HK-2 (cell line): ENCODE measurements at regions not wholly inside any gene's neighbourhood (a gene's known extent, or its start where the extent isn't known, plus 50 kb on each side); places are given as distances from the start of the nearest gene placed in this dataset.

Source experiments
- DNase-seq: peaks from one replicate; pipeline ENCODE4 v3.0.0-alpha.2; 2018; ENCODE audit not compliant: unreplicated experiment

GRCh38 chr22:27523711-27524110 is 277.8 kb downstream of the MN1 start:
- DNase-seq: no peak

- no peak for DNase-seq
Observed at GRCh38 chr22:27525711-27526110, 275.8 kb downstream of the MN1 start.

GRCh38 chr22:27526901-27527300 is 274.7 kb downstream of the MN1 start:
- no peak for DNase-seq

GRCh38 chr22:27531782-27532530 is 269.6 kb downstream of the MN1 start:
- peak; percentile 5 for DNase-seq

GRCh38 chr22:27533105-27533745 is 268.3 kb downstream of the MN1 start:
- no peak for DNase-seq

GRCh38 chr22:27534720-27535125 is 266.8 kb downstream of the MN1 start:
- no peak for DNase-seq

- DNase-seq: no peak
Observed at GRCh38 chr22:27535452-27535851, 266.1 kb downstream of the MN1 start.

- DNase-seq: no peak
Observed at GRCh38 chr22:27537501-27537900, 264.1 kb downstream of the MN1 start.

- DNase-seq: no peak
Observed at GRCh38 chr22:27538666-27539065, 262.9 kb downstream of the MN1 start.

GRCh38 chr22:27540247-27540646 is 261.3 kb downstream of the MN1 start:
- no peak for DNase-seq

GRCh38 chr22:27540656-27541396 is 260.7 kb downstream of the MN1 start:
- DNase-seq: no peak

GRCh38 chr22:27541836-27542235 is 259.7 kb downstream of the MN1 start:
- no peak for DNase-seq

- no peak for DNase-seq
Observed at GRCh38 chr22:27542602-27543001, 259.0 kb downstream of the MN1 start.

GRCh38 chr22:27543460-27543859 is 258.1 kb downstream of the MN1 start:
- DNase-seq: no peak

- DNase-seq: no peak
Observed at GRCh38 chr22:27545085-27545484, 256.5 kb downstream of the MN1 start.

- DNase-seq: no peak
Observed at GRCh38 chr22:27546157-27546935, 255.2 kb downstream of the MN1 start.

- DNase-seq: no peak
Observed at GRCh38 chr22:27551402-27551801, 250.2 kb downstream of the MN1 start.

- no peak for DNase-seq
Observed at GRCh38 chr22:27552176-27552575, 249.4 kb downstream of the MN1 start.

- DNase-seq: no peak
Observed at GRCh38 chr22:27552863-27553262, 248.7 kb downstream of the MN1 start.

- DNase-seq: no peak
Observed at GRCh38 chr22:27554106-27554811, 247.3 kb downstream of the MN1 start.

GRCh38 chr22:27554841-27555456 is 246.6 kb downstream of the MN1 start:
- no peak for DNase-seq
